Duodenal mucosa (tissue), 2 donors: ENCODE measurements at regions not wholly inside any gene's neighbourhood (a gene's known extent, or its start where the extent isn't known, plus 50 kb on each side); places are given as distances from the start of the nearest gene placed in this dataset.
"Not testable (repeated sequence)": the region's sequence is repeated elsewhere in the genome, so short reads cannot be mapped to it uniquely, and the experiment has no call there.

Experiments used
- H3K27ac ChIP-seq: one replicate; pipeline ENCODE4 v1.7.0; 2013; ENCODE audit warnings: low read depth, low read length
- H3K27me3 ChIP-seq, 2 donors: one replicate each; pipeline ENCODE4 v1.7.0; 2013; ENCODE audit warnings: low read length in 2 of 2, control low read depth in 1 of 2; ENCODE audit not compliant: insufficient read depth in 2 of 2, control insufficient read depth in 1 of 2
- H3K36me3 ChIP-seq, 2 donors: one replicate each; pipeline ENCODE4 v1.7.0; 2013; ENCODE audit warnings: low read length in 2 of 2, control low read depth in 1 of 2; ENCODE audit not compliant: insufficient read depth in 2 of 2, control insufficient read depth in 1 of 2
- H3K4me1 ChIP-seq, 2 donors: one replicate each; pipeline ENCODE4 v1.7.0; 2013; ENCODE audit warnings: low read length in 2 of 2, control low read depth in 1 of 2; ENCODE audit not compliant: insufficient read depth in 2 of 2, control insufficient read depth in 1 of 2
- H3K4me3 ChIP-seq, 2 donors: one replicate each; pipeline ENCODE4 v1.7.0; 2013; ENCODE audit warnings: low read length in 2 of 2, low read depth in 1 of 2
- H3K9ac ChIP-seq, 2 donors: one replicate each; pipeline ENCODE4 v1.7.0; 2013; ENCODE audit warnings: low read length in 2 of 2, low read depth in 1 of 2
- H3K9me3 ChIP-seq, 2 donors: one replicate each; pipeline ENCODE4 v1.7.0; 2013; ENCODE audit warnings: low read length in 2 of 2, control low read depth in 1 of 2; ENCODE audit not compliant: control insufficient read depth in 1 of 2

DNA sequence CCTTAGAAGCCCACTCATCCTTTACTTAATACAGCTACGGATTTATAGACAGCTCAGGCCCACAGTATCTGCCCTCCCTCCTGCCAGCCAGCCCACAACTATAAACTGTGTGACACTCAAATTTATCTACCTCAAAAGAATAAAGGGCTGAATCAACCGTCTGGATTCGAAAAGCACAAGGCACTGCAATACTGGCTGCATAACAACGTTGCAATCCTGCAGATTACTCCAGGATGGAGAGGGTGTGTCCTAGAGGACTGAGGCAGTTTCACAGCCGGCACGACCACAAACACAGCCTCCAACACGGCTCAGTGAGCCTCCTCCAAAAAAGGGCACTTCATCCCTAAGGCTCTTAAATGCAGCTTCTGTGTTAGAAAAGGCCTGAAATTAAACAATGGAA is 138.3 kb upstream of the EFCAB3 start:
- not testable (repeated sequence) for H3K9ac ChIP-seq, H3K4me3 ChIP-seq, H3K9me3 ChIP-seq, H3K36me3 ChIP-seq, H3K4me1 ChIP-seq, H3K27me3 ChIP-seq, H3K27ac ChIP-seq

- H3K27me3 ChIP-seq, H3K4me3 ChIP-seq, H3K27ac ChIP-seq, H3K36me3 ChIP-seq, H3K4me1 ChIP-seq, H3K9me3 ChIP-seq, H3K9ac ChIP-seq: not testable (repeated sequence)
These were observed 140.8 kb upstream of the EFCAB3 start for GRCh38 chr17:62239569-62239968.

DNA sequence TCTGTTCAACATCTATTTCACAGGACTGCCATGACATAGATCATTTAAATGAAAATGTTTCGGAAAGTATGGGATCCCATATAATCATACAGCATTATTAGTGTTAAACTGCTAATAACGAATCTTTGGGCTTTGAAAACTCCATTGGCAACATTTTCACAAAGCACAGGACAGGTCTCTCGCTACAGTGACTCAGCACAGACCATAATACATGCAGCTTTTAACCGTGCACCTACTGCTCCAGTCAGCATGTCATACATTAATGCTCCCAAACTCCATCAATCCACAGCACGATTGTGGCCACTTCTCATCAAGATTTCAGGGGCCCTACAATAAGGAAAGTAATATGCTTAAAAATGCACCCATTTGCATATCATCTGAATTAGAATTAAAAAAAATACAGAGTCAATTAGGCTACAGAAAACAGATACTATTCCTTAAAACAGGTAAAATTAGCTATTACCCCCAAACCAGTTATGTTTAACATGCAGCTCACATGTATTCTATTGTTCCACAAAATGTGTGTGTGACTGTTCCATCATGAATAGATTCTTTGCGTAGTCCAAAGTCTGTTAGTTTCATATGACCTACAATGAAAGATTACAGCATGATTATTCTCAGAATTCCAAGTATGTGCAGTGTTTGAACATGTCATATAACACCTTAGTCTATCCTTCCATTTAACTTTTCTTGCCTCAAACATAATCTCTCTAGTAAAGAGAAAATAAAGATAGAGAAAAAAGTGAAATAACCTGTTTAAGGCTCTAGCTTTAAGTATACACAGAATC is 141.6 kb upstream of the EFCAB3 start:
- not testable (repeated sequence) for H3K36me3 ChIP-seq, H3K4me1 ChIP-seq, H3K9me3 ChIP-seq, H3K4me3 ChIP-seq, H3K27ac ChIP-seq, H3K9ac ChIP-seq, H3K27me3 ChIP-seq

- not testable (repeated sequence) for H3K9ac ChIP-seq, H3K27ac ChIP-seq, H3K27me3 ChIP-seq, H3K4me1 ChIP-seq, H3K9me3 ChIP-seq, H3K36me3 ChIP-seq, H3K4me3 ChIP-seq
These were observed 146.4 kb upstream of the EFCAB3 start for GRCh38 chr17:62233822-62234481.

DNA sequence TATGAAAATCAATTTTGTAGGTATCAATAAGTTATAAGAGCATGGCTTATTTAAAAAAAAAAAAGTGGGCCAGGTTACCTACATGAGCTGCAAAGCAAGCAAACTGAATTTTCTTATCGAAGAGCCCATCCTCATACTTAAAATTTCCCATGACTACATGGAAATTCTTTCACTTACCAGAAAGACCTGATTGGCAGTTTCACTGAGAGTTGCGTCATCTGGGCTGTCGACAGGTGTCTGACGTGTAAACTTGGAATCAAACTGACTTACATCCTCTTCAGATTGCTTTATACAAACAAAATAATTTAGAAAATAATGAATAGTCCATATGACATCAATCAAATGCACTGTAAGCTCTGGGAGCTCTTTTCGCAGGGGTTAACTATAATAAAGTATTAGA is 149.1 kb upstream of the EFCAB3 start:
- not testable (repeated sequence) for H3K4me3 ChIP-seq, H3K9me3 ChIP-seq, H3K36me3 ChIP-seq, H3K9ac ChIP-seq, H3K27ac ChIP-seq, H3K27me3 ChIP-seq, H3K4me1 ChIP-seq

- H3K36me3 ChIP-seq, H3K27ac ChIP-seq, H3K27me3 ChIP-seq, H3K9me3 ChIP-seq, H3K9ac ChIP-seq, H3K4me1 ChIP-seq, H3K4me3 ChIP-seq: not testable (repeated sequence)
These were observed 153.6 kb upstream of the EFCAB3 start for GRCh38 chr17:62226610-62227240.

GRCh38 chr17:62223585-62223984 is 156.8 kb upstream of the EFCAB3 start:
- not testable (repeated sequence) for H3K4me1 ChIP-seq, H3K9ac ChIP-seq, H3K9me3 ChIP-seq, H3K4me3 ChIP-seq, H3K27me3 ChIP-seq, H3K27ac ChIP-seq, H3K36me3 ChIP-seq

DNA sequence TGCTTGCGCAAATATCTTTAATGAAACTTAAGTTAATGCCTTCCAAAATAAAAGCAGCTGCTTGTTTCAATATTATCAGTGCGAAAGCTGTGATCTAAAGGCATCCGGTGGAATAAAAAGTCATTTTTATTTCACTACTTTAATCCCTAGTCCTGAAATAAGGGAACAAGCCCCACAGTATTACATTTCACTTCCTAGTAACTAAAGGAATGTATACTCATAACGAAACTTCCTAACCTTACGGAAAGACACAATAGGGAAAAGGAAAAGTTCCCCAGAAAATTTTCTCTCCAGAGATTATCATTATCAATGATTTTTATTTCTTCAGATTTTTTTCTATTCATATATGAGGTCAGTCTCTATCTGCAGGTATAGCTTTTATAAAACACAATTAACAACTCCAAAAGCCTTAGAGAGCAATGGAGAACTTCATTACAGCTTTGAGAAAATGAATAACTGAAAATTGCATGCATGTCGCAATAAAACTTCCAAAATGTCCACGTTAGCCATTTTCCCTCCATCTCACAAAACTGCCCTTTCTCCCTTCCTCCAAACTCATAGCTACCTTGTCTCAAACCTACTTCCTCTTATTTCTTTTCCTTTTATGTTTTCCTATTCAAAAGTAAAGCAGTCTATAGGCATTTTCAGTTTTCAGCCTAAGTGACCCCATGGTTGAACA is 154.3 kb upstream of the MED13 start:
- Histone ChIP-seq H3K36me3 (no peaks in the 10 kb centered on the region), H3K27ac (no peak overlapping the region), H3K9ac (no peak overlapping the region), H3K27me3 (no peaks in the 10 kb centered on the region), H3K4me3 (no peak overlapping the region), H3K4me1 (no peaks in the 10 kb centered on the region), H3K9me3 (no peaks in the 10 kb centered on the region)

GRCh38 chr17:62216847-62217246 is 151.8 kb upstream of the MED13 start:
- Histone ChIP-seq H3K9ac (no peak overlapping the region), H3K4me1 (no peaks in the 10 kb centered on the region), H3K27me3 (no peaks in the 10 kb centered on the region), H3K36me3 (no peaks in the 10 kb centered on the region), H3K4me3 (no peak overlapping the region), H3K27ac (no peak overlapping the region), H3K9me3 (no peaks in the 10 kb centered on the region)

DNA sequence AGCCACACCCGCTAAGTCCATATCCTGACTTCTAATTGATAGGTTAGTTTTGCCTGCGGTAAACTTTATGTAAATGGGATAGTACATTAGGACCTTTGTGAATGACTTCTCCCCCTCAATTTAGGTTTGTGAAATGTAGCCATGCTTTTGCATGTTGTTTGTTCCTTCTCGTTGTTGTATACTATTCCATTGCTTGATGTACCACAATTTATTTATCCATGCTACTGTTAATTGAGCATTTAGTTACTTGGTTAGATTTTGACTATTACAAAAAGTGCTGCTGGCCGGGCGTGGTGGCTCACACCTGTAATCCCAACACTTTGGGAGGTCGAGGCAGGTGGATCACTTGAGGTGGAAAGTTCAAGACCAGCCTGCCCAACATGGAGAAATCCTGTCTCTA is 150.8 kb upstream of the MED13 start:
- H3K27ac ChIP-seq, H3K36me3 ChIP-seq, H3K4me1 ChIP-seq, H3K9ac ChIP-seq, H3K27me3 ChIP-seq, H3K9me3 ChIP-seq, H3K4me3 ChIP-seq: not testable (repeated sequence)
